Posterior cingulate gyrus (tissue), 11 donors: ENCODE measurements at regions not wholly inside any gene's neighbourhood (a gene's known extent, or its start where the extent isn't known, plus 50 kb on each side); places are given as distances from the start of the nearest gene placed in this dataset.

Experiments
- DNase-seq, 10 donors: peaks; one replicate each; pipeline versions ENCODE4 v3.0.0 to v3.0.0-alpha.2; 2020 to 2021; ENCODE audit warnings: mixed read lengths in 3 of 10
- intact Hi-C: fragments of 100-400 bp; cut with DNase I; formaldehyde crosslinking; loops from one replicate; pipeline ENCODE4 v1.15.1; 2023

- DNase-seq, result peak in 1 of 10 donors; percentile 79
These were observed 237.5 kb upstream of the ROPN1 start for GRCh38 chr3:124229420-124229819.

GRCh38 chr3:124229836-124230235 is 237.9 kb upstream of the ROPN1 start:
- intact Hi-C loops, result no loop called here

More at GRCh38 chr3:124229420-124229819, 237.5 kb upstream of the ROPN1 start:
- intact Hi-C loops, result no loop called here

DNA sequence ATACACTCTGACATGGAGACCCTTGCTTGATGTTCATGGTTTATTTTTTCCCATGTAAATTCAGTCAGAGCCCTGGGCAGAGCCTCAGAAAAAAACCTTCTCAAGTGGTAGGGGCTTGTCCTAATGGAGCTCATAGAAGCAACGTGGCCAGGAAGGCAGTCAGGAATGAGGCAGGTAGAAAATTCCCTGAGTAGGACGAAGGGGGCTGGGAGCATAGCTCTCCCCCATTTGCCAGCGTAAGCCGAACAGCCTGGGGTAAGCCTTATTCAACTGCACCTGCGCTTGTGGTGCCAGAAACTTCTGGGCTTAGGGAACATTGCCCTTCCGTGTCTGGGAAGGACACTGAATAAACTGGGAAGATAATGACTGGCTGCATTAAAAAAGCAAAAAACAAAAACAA is 238.5 kb upstream of the ROPN1 start:
- intact Hi-C loops, result no loop called here
- no peak for DNase-seq

More at GRCh38 chr3:124229836-124230235, 237.9 kb upstream of the ROPN1 start:
- no peak for DNase-seq

- intact Hi-C loops, result no loop called here
- DNase-seq, result peak in 3 of 10 donors; percentile 25 to 81 (median 30)
These were observed 239.1 kb upstream of the ROPN1 start for GRCh38 chr3:124230998-124231397.

GRCh38 chr3:124234852-124235252 is 242.9 kb upstream of the ROPN1 start:
- DNase-seq, result no peak
- intact Hi-C loops, result no loop called here

GRCh38 chr3:124235446-124235845 is 243.5 kb upstream of the ROPN1 start:
- no peak for DNase-seq
- intact Hi-C loops, result no loop called here

- DNase-seq, result no peak
- intact Hi-C loops, result no loop called here
These were observed 251.4 kb upstream of the ROPN1 start for GRCh38 chr3:124243177-124243859.

- no peak for DNase-seq
- intact Hi-C loops, result no loop called here
These were observed 254.5 kb upstream of the ROPN1 start for GRCh38 chr3:124246376-124246775.

DNA sequence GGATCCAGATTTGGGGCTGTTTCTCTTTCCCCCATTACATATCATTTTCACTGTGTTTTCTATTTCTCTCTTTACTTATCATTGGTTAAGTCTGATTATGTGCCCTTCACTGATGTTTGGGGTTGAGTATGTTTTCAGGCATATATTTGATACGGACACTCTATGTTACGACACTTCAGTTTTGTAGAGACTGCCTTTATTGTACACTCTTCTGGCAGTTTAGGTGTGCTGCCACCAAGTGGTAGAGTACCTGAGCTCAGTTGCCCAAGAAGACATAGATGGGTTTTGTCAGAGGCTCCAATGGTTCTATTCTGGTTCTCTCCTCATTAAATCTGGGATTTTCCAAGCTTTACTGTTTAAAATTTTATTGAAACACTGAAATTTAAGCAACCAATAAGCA is 255.0 kb upstream of the ROPN1 start:
- intact Hi-C loops, result no loop called here
- DNase-seq, result no peak

- intact Hi-C loops, result no loop called here
- peak in 1 of 10 donors; percentile 8 for DNase-seq
These were observed 256.6 kb upstream of the ROPN1 start for GRCh38 chr3:124248471-124249028.

DNA sequence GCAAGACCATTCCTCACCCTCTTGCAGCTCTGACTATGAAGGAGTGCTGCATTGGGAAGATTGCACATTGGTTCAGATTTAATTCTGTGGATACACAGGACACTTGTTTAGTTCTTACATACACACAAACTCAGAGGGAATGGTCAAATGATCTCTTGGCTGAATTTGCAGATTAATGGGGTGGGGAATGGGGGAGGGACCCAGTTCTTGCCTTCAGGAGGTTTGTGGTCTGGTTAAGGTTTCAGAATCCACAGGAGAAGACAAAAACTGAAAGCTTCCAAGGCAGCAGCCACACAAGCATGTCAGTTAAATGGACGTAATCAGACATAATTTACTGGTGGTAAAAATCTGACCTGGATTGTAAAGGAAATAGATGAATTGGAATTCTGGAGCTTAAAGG is 257.1 kb upstream of the ROPN1 start:
- intact Hi-C loops, result no loop called here
- no peak for DNase-seq

GRCh38 chr3:124250053-124250452 is 258.1 kb upstream of the ROPN1 start:
- DNase-seq, result no peak
- intact Hi-C loops, result no loop called here

GRCh38 chr3:124256156-124256555 is 264.2 kb upstream of the ROPN1 start:
- no peak for DNase-seq
- intact Hi-C loops, result no loop called here

- DNase-seq, result no peak
- intact Hi-C loops, result no loop called here
These were observed 264.7 kb upstream of the ROPN1 start for GRCh38 chr3:124256599-124256998.

DNA sequence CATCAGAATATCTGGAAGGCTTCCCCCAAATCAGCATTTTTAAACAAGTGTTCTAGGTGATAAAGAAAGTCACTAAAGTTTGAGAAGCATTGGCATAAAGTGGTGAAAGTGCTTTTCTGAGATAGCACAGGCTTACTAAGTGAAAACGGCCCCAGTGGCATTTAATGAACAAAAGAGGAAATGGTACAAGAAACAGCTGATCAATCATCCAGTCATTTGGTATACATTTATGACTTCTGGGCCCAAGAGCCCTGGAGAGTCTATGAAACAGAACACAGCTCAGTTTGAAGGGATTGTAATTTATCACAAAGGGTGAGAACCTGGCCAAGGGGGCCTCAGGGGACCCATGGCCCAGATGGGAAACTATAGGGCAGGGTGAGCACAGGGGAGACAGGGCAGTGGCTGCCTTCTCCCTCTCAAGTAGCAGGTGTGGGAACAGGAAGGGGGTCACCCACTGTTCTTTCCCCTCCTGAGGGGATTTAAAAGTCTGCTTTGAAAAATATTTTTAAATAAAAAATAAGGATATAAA is 265.5 kb upstream of the ROPN1 start:
- intact Hi-C loops, result no loop called here

DNA sequence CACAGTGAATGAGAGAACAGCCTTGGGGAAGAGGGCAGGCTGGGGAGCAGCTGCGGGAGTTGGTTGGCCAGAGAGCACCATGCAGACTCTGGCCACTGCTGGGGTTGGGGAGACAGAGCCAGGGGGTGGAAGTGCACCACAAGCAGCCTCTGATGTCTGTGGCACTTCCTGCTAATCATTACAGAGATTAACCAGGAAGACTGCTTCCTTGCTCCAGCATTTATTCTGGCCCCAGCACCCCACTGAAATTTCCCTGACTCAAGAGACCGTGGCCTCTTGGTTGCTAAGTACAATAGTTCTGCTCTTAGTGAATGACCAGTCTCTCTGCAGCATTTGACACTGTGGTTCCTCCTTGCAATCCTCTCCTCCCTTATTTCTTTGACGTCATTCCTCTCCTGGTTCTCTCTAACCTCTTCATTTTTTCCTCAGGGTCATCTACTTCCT is 266.2 kb upstream of the ROPN1 start:
- intact Hi-C loops, result no loop called here
- DNase-seq, result no peak

More for the DNA sequence above, 265.5 kb upstream of the ROPN1 start:
- DNase-seq, result no peak

GRCh38 chr3:124260206-124260915 is 268.4 kb upstream of the ROPN1 start:
- DNase-seq, result peak in 5 of 10 donors; percentile 28 to 90 (median 43)

GRCh38 chr3:124261306-124261705 is 269.4 kb upstream of the ROPN1 start:
- DNase-seq, result no peak
- intact Hi-C loops, result no loop called here

More at GRCh38 chr3:124260206-124260915, 268.4 kb upstream of the ROPN1 start:
- intact Hi-C loops, result no loop called here

DNA sequence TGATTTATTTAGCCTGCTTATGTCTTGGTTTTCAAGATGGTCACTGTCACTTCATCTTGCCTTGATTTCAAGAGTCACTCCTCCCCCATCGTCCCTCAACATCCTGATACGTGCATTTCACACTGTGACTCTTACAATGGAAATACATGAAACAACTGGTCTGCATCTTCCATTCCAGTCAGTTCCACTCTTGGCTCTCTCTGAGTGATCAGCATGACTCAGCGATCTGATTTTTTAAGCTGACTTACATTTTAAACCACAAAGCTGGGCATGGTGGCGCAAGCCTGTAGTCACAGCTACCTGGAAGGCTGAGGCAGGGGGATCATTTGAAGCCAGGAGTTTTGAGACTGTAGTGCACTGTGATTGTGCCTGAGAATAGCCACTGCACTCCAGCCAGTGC is 271.2 kb upstream of the ROPN1 start:
- intact Hi-C loops, result no loop called here
- peak in 1 of 10 donors; percentile 37 for DNase-seq

GRCh38 chr3:124264346-124264745 is 272.4 kb upstream of the ROPN1 start:
- intact Hi-C loops, result no loop called here
- no peak for DNase-seq

DNA sequence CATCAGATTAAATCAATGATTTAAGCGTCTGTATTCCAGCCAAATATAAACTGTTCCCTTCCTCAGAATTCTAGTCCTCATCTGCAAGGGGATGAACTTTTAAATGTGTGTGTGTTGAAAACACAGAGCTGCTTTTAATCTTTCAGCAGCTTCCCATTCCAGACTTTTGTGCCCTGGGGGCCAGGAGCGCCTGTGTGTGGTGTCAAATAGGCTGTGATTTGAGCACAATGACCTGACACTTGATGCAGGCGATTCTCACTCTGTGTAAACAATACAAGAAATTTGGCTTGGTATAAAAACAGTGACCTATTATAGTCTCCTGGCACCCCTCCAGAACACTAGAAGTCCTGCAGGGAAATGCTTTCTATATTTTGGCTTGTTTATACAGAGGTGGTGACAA is 274.6 kb upstream of the ROPN1 start:
- no peak for DNase-seq
- intact Hi-C loops, result no loop called here
